ENCODE measurements at regions not wholly inside any gene's neighbourhood (a gene's known extent, or its start where the extent isn't known, plus 50 kb on each side); places are given as distances from the start of the nearest gene placed in this dataset.

- DNase-seq (ENCODE audit: low spot score) = no peak
- TF ChIP-seq MAX (IDR thresholded peaks at IDR 0.05) (no peak), HNF4G (IDR thresholded peaks at IDR 0.05) (no peak), NR2F2 (IDR thresholded peaks at IDR 0.05) (no peak), HNF4A (conservative IDR thresholded peaks at IDR 0.05) (no peak), FOXA2 (IDR thresholded peaks at IDR 0.05) (no peak), EGR1 (IDR thresholded peaks at IDR 0.05; ENCODE audit: low read depth in 2 of 2) (no peak), RXRA (IDR thresholded peaks at IDR 0.05) (no peak), SP1 (IDR thresholded peaks at IDR 0.05) (no peak), RAD21 (IDR thresholded peaks at IDR 0.05) (no peak), REST (IDR thresholded peaks at IDR 0.05) (no peak), YY1 (IDR thresholded peaks at IDR 0.05) (no peak), FOXA1 (IDR thresholded peaks at IDR 0.05) (no peak), CTCF (IDR thresholded peaks at IDR 0.05; ENCODE audit: low read depth, low read length, missing input control) (no peak), ZBTB33 (IDR thresholded peaks at IDR 0.05) (no peak)
- Histone ChIP-seq H3K36me3 (ENCODE audit: control insufficient read depth in 4 of 4, insufficient read depth in 3 of 4, low read depth in 1 of 4, low read length in 3 of 4) (no peaks in the 10 kb centered on the region), H3K4me1 (ENCODE audit: control insufficient read depth in 4 of 4, insufficient read depth in 4 of 4, low read length in 3 of 4) (peaks cover 0 to 2% (median 0%) of the 10 kb centered on the region in 4 donors), H3K27me3 (ENCODE audit: control insufficient read depth in 4 of 4, insufficient read depth in 4 of 4, low read length in 3 of 4) (no peaks in the 10 kb centered on the region), H3K9me3 (ENCODE audit: control insufficient read depth in 4 of 4, low read length in 3 of 4) (no peaks in the 10 kb centered on the region), H3K9ac (ENCODE audit: low read depth in 1 of 2, low read length in 2 of 2) (no peak overlapping the region), H3K4me3 (ENCODE audit: low read depth in 1 of 3, low read length in 3 of 3) (no peak overlapping the region), H3K27ac (ENCODE audit: low read depth in 1 of 2, low read length in 2 of 2) (no peak overlapping the region)
- 94% methylated on average over 4 of the region's 4 CpGs for WGBS
Observed at GRCh38 chr15:62766599-62766998, 275.9 kb upstream of the TPM1 start.

- Histone ChIP-seq H3K27me3 (ENCODE audit: control insufficient read depth in 4 of 4, insufficient read depth in 4 of 4, low read length in 3 of 4) (no peaks in the 10 kb centered on the region), H3K27ac (ENCODE audit: low read depth in 1 of 2, low read length in 2 of 2) (no peak overlapping the region), H3K9ac (ENCODE audit: low read depth in 1 of 2, low read length in 2 of 2) (no peak overlapping the region), H3K4me3 (ENCODE audit: low read depth in 1 of 3, low read length in 3 of 3) (no peak overlapping the region), H3K36me3 (ENCODE audit: control insufficient read depth in 4 of 4, insufficient read depth in 3 of 4, low read depth in 1 of 4, low read length in 3 of 4) (no peaks in the 10 kb centered on the region), H3K4me1 (ENCODE audit: control insufficient read depth in 4 of 4, insufficient read depth in 4 of 4, low read length in 3 of 4) (no peaks in the 10 kb centered on the region), H3K9me3 (ENCODE audit: control insufficient read depth in 4 of 4, low read length in 3 of 4) (no peaks in the 10 kb centered on the region)
- no peak for DNase-seq (ENCODE audit: low spot score)
- 96% methylated on average over 3 of the region's 3 CpGs for WGBS
- TF ChIP-seq HNF4A (conservative IDR thresholded peaks at IDR 0.05) (no peak), YY1 (IDR thresholded peaks at IDR 0.05) (no peak), NR2F2 (IDR thresholded peaks at IDR 0.05) (no peak), FOXA2 (IDR thresholded peaks at IDR 0.05) (no peak), JUND (IDR thresholded peaks at IDR 0.05) (no peak), SP1 (IDR thresholded peaks at IDR 0.05) (no peak), REST (IDR thresholded peaks at IDR 0.05) (no peak), FOXA1 (IDR thresholded peaks at IDR 0.05) (no peak), CTCF (IDR thresholded peaks at IDR 0.05; ENCODE audit: low read depth, low read length, missing input control) (no peak), EGR1 (IDR thresholded peaks at IDR 0.05; ENCODE audit: low read depth in 2 of 2) (no peak), ZBTB33 (IDR thresholded peaks at IDR 0.05) (no peak)
Observed at GRCh38 chr15:62769604-62770003, 272.9 kb upstream of the TPM1 start.

Data from liver (tissue), 8 donors.